GM12878 (cell line): ENCODE measurements at regions not wholly inside any gene's neighbourhood (a gene's known extent, or its start where the extent isn't known, plus 50 kb on each side); places are given as distances from the start of the nearest gene placed in this dataset.

Source experiments
- ATAC-seq: fragments of 200-7000 bp; cut with Tn5 transposase; 3 replicates; pipeline ENCODE4 v1.9.1; 2020; ENCODE audit warnings: mild to moderate bottlenecking, moderate library complexity
- BruUV-seq: library from RNA; stranded (reverse); fragments of 400-500 nt; replicated peaks from 2 replicates; lab custom pipeline; 2021; lab: Mats Ljungman, UMichigan
- CTCF ChIA-PET: fragments of 300-600 bp; sonication (Branson Sonifier 250); formaldehyde crosslinking; extraction: SDS; loops from one replicate; lab custom pipeline; 2021; ENCODE audit warnings: inconsistent platforms; lab: Yijun Ruan, JAX
- POLR2A ChIA-PET: fragments of 350-600 bp; formaldehyde crosslinking; extraction: SDS; loops from one replicate; lab custom pipeline; 2021; ENCODE audit warnings: inconsistent platforms; lab: Charles Lee
- RAD21 ChIA-PET: fragments of 300-600 bp; sonication (Branson Sonifier 250); formaldehyde crosslinking; loops from one replicate; lab custom pipeline; 2023; ENCODE audit warnings: antibody characterized with exemption; ENCODE audit not compliant: unreplicated experiment; lab: Charles Lee
- SMC1A ChIA-PET: fragments of 300-600 bp; sonication (Branson Sonifier 250); formaldehyde crosslinking; loops from one replicate; lab custom pipeline; 2023; ENCODE audit not compliant: unreplicated experiment, uncharacterized antibody; lab: Charles Lee
- DNase-seq: peaks from one replicate; pipeline ENCODE4 v3.0.0-alpha.2; 2011; ENCODE audit warnings: low read depth, low spot score
- FAIRE-seq: peaks from 3 replicates; lab custom pipeline; 2011; peaks lifted over from hg19 to GRCh38; lab: Jason Lieb, UNC
- H2AFZ ChIP-seq: 2 replicates; pipeline ENCODE4 v1.6.0; 2011; ENCODE audit warnings: low read depth, low read length, control low read depth; ENCODE audit not compliant: control insufficient read depth
- H3K27ac ChIP-seq: 2 replicates; pipeline ENCODE4 v1.5.1; 2011; ENCODE audit warnings: control low read depth; ENCODE audit not compliant: control insufficient read depth, insufficient read depth
- H3K27me3 ChIP-seq, 2 experiments: replicated peaks in 1 of 2; 2 replicates each; pipeline versions ENCODE4 v1.6.0 to v1.6.1; 2011; ENCODE audit warnings: low read length in 1 of 2; ENCODE audit not compliant: control insufficient read depth in 2 of 2, insufficient read depth in 2 of 2
- H3K36me3 ChIP-seq, 2 experiments: 2 replicates each; pipeline ENCODE4 v1.5.1; 2011; ENCODE audit warnings: low read length in 1 of 2; ENCODE audit not compliant: control insufficient read depth in 2 of 2, insufficient read depth in 2 of 2
- H3K4me1 ChIP-seq: 2 replicates; pipeline ENCODE4 v1.6.1; 2011; ENCODE audit warnings: mild to moderate bottlenecking, low read length, moderate library complexity, mixed read lengths; ENCODE audit not compliant: control insufficient read depth, insufficient read depth
- H3K4me2 ChIP-seq: 2 replicates; pipeline ENCODE4 v1.6.0; 2011; ENCODE audit warnings: control low read depth; ENCODE audit not compliant: control insufficient read depth, insufficient read depth
- H3K4me3 ChIP-seq: fragments of 200-600 bp; sonication (generic); 2 replicates; pipeline ENCODE4 v1.5.1; 2016
- H3K79me2 ChIP-seq: 2 replicates; pipeline ENCODE4 v1.6.0; 2011; ENCODE audit warnings: low read length; ENCODE audit not compliant: control insufficient read depth, insufficient read depth
- H3K9ac ChIP-seq: 2 replicates; pipeline ENCODE4 v1.8.0; 2011; ENCODE audit warnings: low read length, control low read depth, mixed read lengths; ENCODE audit not compliant: control insufficient read depth, insufficient read depth
- H3K9me3 ChIP-seq: replicated peaks from 3 replicates; pipeline ENCODE4 v1.5.1; 2011; ENCODE audit warnings: mild to moderate bottlenecking, low read length; ENCODE audit not compliant: control insufficient read depth, insufficient read depth
- H4K20me1 ChIP-seq: 2 replicates; pipeline ENCODE4 v1.6.0; 2011; ENCODE audit not compliant: control insufficient read depth, insufficient read depth
- CHD4 ChIP-seq: fragments of 200-600 bp; sonication (generic); IDR thresholded peaks from 2 replicates; pipeline ENCODE4 v1.6.1; 2016; ENCODE audit warnings: mild to moderate bottlenecking
- RUNX3 ChIP-seq: IDR thresholded peaks from 2 replicates; pipeline ENCODE4 v1.6.1; 2012; ENCODE audit warnings: low read length, inconsistent platforms
- WGBS: methylation state at CpG from one replicate; pipeline ENCODE4 v1.1.6; 2016; ENCODE audit warnings: low lambda C conversion rate; ENCODE audit not compliant: insufficient replicate concordance, insufficient coverage; ENCODE audit errors: missing lambda C conversion rate; 5-methylcytosine and 5-hydroxymethylcytosine counted together
- in situ Hi-C: fragments of 300-500 bp; cut with MboI; formaldehyde crosslinking; loops from 9 replicates; pipeline ENCODE4 v1.14.3; 2018; ENCODE audit warnings: mixed read lengths
- intact Hi-C: fragments of 100-400 bp; cut with micrococcal nuclease; formaldehyde crosslinking; loops from one replicate; pipeline ENCODE4 v1.14.2; 2022; ENCODE audit not compliant: unreplicated experiment
- TF ChIP-seq, protein P1 (sequence below): IDR thresholded peaks from 2 replicates; pipeline ENCODE4 v1.6.1; 2012; ENCODE audit warnings: low read length, inconsistent platforms

DNA sequence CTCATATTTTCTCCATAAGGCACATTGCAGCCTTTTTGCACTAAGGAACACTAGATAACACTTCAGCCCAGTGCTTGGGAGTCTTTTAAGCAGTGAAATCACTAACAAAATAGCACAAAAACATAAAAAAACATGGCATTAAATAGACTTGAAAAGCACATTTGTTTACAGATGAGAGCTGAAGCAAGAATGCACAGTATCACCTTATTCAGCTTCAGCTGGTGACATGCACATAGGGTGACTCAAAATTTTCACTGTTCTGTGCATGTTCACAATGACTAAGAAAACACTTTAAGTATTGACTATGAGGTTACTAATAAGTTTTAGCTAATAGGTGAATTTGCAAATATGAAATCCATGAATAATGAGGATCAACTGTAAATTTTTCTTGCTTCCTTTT, 293.9 kb upstream of the TARS1 start:
- CTCF ChIA-PET, result interaction anchor here (1.8 kb wide), 1 partner anchor 18 kb away, joined by 4 read pairs; no protein-coding TSS in a partner anchor
- FAIRE-seq (no peak), ATAC-seq (no peak), DNase-seq (no peak)
- intact Hi-C loops (no loop called here), in situ Hi-C loops (no loop called here)
- BruUV-seq, result no TSS peak
- H3K9me3 ChIP-seq, result no peaks in the 10 kb centered on the region
- TF ChIP-seq RUNX3, result no peak
- no peak for TF ChIP-seq CHD4
- RAD21 ChIA-PET, result no interaction called here
- no peak overlapping the region for H3K9ac ChIP-seq
- SMC1A ChIA-PET, result interaction anchor here (0.8 kb wide), 1 partner anchor 14 kb away, joined by 3 read pairs; no protein-coding TSS in a partner anchor
- H3K27ac ChIP-seq, result no peak overlapping the region
- H3K79me2 ChIP-seq, result no peaks in the 10 kb centered on the region
- no peaks in the 10 kb centered on the region for H3K36me3 ChIP-seq
- H3K4me3 ChIP-seq, result no peak overlapping the region
- no peaks in the 10 kb centered on the region for H3K27me3 ChIP-seq
- no peak overlapping the region for H3K4me2 ChIP-seq
- no peaks in the 10 kb centered on the region for H3K4me1 ChIP-seq
- no peaks in the 10 kb centered on the region for H4K20me1 ChIP-seq
- H2AFZ ChIP-seq, result no peak overlapping the region
- POLR2A ChIA-PET, result no interaction called here

DNA sequence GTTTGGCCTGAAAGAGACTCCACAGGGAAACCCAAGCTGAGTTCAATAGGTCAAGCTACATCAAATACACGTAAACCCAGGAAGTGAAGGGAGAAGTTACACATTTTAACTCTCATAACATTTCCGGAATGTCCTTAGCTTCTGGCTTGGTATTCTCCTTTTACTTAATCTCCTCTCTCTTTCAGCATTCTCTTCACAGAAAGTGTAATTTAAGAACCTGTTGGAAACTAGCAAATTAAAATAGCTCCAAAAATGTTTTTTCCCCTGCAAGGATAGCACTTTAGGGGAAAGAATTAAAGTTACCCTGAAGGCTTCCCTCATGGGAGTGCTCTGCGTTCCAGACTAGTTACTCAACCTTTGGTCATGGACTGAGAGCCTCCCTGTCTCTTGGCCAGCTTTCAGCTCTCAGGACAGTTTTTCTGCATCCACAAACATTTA, 292.7 kb upstream of the TARS1 start:
- SMC1A ChIA-PET, result no interaction called here
- in situ Hi-C loops, result no loop called here

More for the DNA sequence above, 292.7 kb upstream of the TARS1 start:
- FAIRE-seq (no peak), DNase-seq (no peak), ATAC-seq (no peak)
- TF ChIP-seq, protein P1, sequence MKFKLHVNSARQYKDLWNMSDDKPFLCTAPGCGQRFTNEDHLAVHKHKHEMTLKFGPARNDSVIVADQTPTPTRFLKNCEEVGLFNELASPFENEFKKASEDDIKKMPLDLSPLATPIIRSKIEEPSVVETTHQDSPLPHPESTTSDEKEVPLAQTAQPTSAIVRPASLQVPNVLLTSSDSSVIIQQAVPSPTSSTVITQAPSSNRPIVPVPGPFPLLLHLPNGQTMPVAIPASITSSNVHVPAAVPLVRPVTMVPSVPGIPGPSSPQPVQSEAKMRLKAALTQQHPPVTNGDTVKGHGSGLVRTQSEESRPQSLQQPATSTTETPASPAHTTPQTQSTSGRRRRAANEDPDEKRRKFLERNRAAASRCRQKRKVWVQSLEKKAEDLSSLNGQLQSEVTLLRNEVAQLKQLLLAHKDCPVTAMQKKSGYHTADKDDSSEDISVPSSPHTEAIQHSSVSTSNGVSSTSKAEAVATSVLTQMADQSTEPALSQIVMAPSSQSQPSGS, result no peak
- no TSS peak for BruUV-seq
- Histone ChIP-seq H3K79me2 (no peaks in the 10 kb centered on the region), H3K4me3 (no peak overlapping the region), H3K9me3 (no peaks in the 10 kb centered on the region), H3K27me3 (no peaks in the 10 kb centered on the region), H3K9ac (no peak overlapping the region), H4K20me1 (no peaks in the 10 kb centered on the region), H2AFZ (no peak overlapping the region), H3K36me3 (no peaks in the 10 kb centered on the region), H3K4me1 (no peaks in the 10 kb centered on the region), H3K27ac (no peak overlapping the region), H3K4me2 (no peak overlapping the region)
- ChIA-PET POLR2A (no interaction called here), RAD21 (no interaction called here), CTCF (interaction anchor here (1.8 kb wide), 1 partner anchor 17 kb away, joined by 4 read pairs; no protein-coding TSS in a partner anchor)
- intact Hi-C loops, result no loop called here
- WGBS, result 45% methylated on average over 3 of the region's 3 CpGs
